ENCODE measurements at regions not wholly inside any gene's neighbourhood (a gene's known extent, or its start where the extent isn't known, plus 50 kb on each side); places are given as distances from the start of the nearest gene placed in this dataset.

DNA sequence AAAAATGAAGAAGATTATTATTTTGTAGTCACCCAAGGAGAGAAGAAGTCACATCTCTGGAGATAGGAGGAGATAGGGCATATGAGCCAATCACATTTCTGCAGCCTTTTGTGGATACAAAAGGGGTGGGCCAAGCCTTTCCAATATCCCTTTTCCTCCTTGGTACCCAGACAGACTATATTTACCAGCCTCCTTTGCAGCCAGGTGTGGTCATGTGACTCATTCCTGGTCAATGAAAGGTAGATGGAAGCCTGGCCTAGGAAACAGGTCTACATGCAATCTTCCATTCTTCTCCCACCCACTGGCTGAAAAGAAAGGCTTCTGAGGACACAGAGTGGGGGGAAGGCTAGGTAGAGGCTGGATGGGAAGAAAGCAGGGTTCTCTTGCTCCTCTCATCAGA lies 58.1 kb upstream of the ERG start:
- intact Hi-C loops (cut with micrococcal nuclease; ENCODE audit: unreplicated experiment) = no loop called here
- Histone ChIP-seq H3K4me2 (ENCODE audit: low read length) (no peak overlapping the region), H2AFZ (ENCODE audit: low read length) (no peak overlapping the region), H3K9me3 (ENCODE audit: low read length) (no peaks in the 10 kb centered on the region), H4K20me1 (ENCODE audit: insufficient read depth, low read length) (no peaks in the 10 kb centered on the region), H3K36me3 (ENCODE audit: insufficient read depth, low read length) (no peaks in the 10 kb centered on the region), H3K79me2 (ENCODE audit: insufficient read depth, low read depth, low read length) (no peaks in the 10 kb centered on the region), H3K9me2 (ENCODE audit: insufficient read depth, low read length) (no peaks in the 10 kb centered on the region), H3K4me3 (ENCODE audit: low read depth, low read length, poor library complexity, severe bottlenecking) (no peak overlapping the region), H3K27ac (ENCODE audit: low read depth, low read length, poor library complexity, severe bottlenecking) (no peak overlapping the region), H3K4me1 (ENCODE audit: insufficient read depth, low read length, poor library complexity, severe bottlenecking) (no peaks in the 10 kb centered on the region)
- TF ChIP-seq EZH2phosphoT487 (IDR thresholded peaks at IDR 0.05; ENCODE audit: borderline replicate concordance, low read depth, low read length) = no peak
- TF ChIP-seq, protein P1, sequence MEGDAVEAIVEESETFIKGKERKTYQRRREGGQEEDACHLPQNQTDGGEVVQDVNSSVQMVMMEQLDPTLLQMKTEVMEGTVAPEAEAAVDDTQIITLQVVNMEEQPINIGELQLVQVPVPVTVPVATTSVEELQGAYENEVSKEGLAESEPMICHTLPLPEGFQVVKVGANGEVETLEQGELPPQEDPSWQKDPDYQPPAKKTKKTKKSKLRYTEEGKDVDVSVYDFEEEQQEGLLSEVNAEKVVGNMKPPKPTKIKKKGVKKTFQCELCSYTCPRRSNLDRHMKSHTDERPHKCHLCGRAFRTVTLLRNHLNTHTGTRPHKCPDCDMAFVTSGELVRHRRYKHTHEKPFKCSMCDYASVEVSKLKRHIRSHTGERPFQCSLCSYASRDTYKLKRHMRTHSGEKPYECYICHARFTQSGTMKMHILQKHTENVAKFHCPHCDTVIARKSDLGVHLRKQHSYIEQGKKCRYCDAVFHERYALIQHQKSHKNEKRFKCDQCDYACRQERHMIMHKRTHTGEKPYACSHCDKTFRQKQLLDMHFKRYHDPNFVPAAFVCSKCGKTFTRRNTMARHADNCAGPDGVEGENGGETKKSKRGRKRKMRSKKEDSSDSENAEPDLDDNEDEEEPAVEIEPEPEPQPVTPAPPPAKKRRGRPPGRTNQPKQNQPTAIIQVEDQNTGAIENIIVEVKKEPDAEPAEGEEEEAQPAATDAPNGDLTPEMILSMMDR (conservative IDR thresholded peaks at IDR 0.05; ENCODE audit: low read length) = no peak
- ChIA-PET POLR2A (no interaction called here), CTCF (ENCODE audit: unreplicated experiment) (no interaction called here)
- BruUV-seq (replicated peaks) = no TSS peak
- DNase-seq (ENCODE audit: low spot score) = no peak

DNA sequence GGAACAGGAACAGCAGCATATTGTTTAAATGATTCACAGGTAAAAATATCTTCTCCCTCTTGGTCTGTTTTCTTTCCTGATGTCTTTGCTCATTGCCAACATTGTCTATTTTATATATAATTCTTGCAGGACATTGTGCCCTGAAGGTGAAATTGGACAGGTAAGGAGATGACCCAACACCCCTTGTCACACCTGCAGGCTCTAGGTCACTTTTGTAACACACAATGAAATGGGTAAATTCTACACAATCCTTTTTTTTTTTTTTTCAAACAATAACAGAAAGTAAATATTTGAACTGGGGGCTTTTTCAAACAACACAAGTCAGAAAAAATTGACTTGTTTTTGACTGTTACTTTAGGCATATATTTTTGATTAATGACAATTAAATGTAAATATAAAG lies 62.9 kb upstream of the ERG start:
- intact Hi-C loops (cut with micrococcal nuclease; ENCODE audit: unreplicated experiment) = no loop called here
- H3K27ac ChIP-seq (ENCODE audit: low read depth, low read length, poor library complexity, severe bottlenecking) = no peak overlapping the region
- H3K9me2 ChIP-seq (ENCODE audit: insufficient read depth, low read length) = no peaks in the 10 kb centered on the region
- ChIA-PET CTCF (ENCODE audit: unreplicated experiment) (no interaction called here), POLR2A (no interaction called here)
- no peaks in the 10 kb centered on the region for H3K9me3 ChIP-seq (ENCODE audit: low read length)
- TF ChIP-seq EZH2phosphoT487 (IDR thresholded peaks at IDR 0.05; ENCODE audit: borderline replicate concordance, low read depth, low read length) = no peak
- TF ChIP-seq, protein P1 (conservative IDR thresholded peaks at IDR 0.05; ENCODE audit: low read length) = no peak
- no TSS peak for BruUV-seq (replicated peaks)
- no peak overlapping the region for H3K4me3 ChIP-seq (ENCODE audit: low read depth, low read length, poor library complexity, severe bottlenecking)
- no peak for DNase-seq (ENCODE audit: low spot score)
- no peaks in the 10 kb centered on the region for H3K4me1 ChIP-seq (ENCODE audit: insufficient read depth, low read length, poor library complexity, severe bottlenecking)
- H4K20me1 ChIP-seq (ENCODE audit: insufficient read depth, low read length) = no peaks in the 10 kb centered on the region
- no peak overlapping the region for H2AFZ ChIP-seq (ENCODE audit: low read length)
- H3K36me3 ChIP-seq (ENCODE audit: insufficient read depth, low read length) = no peaks in the 10 kb centered on the region
- no peak overlapping the region for H3K4me2 ChIP-seq (ENCODE audit: low read length)
- no peaks in the 10 kb centered on the region for H3K79me2 ChIP-seq (ENCODE audit: insufficient read depth, low read depth, low read length)

DNA sequence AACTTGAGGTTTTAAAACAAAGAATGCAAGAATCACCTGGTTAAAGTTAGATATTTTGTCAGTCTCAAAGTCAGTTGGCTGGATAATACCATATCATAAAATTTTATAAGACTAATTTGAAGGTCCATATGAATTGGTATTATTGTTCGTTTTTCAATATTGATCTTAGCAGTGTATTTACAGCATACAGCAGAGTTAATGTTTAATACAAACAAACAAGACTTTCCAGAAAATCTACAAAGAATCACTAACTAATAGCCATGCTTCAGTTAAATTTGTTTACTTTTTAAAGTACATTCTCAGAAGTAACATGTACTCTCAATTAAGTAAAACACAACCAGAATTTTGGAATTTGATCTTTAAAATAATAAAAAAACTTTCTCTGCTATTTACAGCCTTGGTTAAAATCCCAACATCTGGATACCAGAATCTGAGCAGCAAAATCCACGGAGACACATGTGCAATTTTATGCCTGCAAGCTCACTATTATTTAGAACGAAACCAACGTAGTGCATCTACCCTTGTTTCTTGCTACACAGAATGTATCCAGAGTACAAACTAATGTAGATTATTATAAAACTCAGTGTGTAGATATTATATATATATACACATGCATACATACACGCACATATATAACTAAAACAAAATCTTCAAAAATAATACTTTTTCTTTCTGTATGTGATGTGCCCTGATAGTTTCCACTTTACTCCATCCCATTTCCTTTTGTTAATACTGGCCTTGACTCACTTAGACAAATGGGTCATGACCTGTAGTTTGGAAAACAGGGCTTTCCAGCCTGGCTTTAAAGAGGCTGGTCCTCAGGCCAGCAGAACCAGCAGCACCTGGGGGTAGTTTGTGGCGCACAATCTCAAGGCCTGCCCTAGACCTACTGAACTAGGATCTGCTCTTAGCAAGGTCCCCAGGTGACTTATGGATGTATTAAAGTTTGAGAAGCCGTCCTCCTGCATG lies 63.6 kb upstream of the ERG start:
- Histone ChIP-seq H2AFZ (ENCODE audit: low read length) (no peak overlapping the region), H3K36me3 (ENCODE audit: insufficient read depth, low read length) (no peaks in the 10 kb centered on the region), H3K4me3 (ENCODE audit: low read depth, low read length, poor library complexity, severe bottlenecking) (no peak overlapping the region), H3K4me1 (ENCODE audit: insufficient read depth, low read length, poor library complexity, severe bottlenecking) (no peaks in the 10 kb centered on the region), H3K27ac (ENCODE audit: low read depth, low read length, poor library complexity, severe bottlenecking) (no peak overlapping the region), H3K4me2 (ENCODE audit: low read length) (no peak overlapping the region), H3K9me2 (ENCODE audit: insufficient read depth, low read length) (no peaks in the 10 kb centered on the region), H3K79me2 (ENCODE audit: insufficient read depth, low read depth, low read length) (no peaks in the 10 kb centered on the region), H4K20me1 (ENCODE audit: insufficient read depth, low read length) (no peaks in the 10 kb centered on the region), H3K9me3 (ENCODE audit: low read length) (no peaks in the 10 kb centered on the region)
- intact Hi-C loops (cut with micrococcal nuclease; ENCODE audit: unreplicated experiment) = no loop called here
- no peak for TF ChIP-seq EZH2phosphoT487 (IDR thresholded peaks at IDR 0.05; ENCODE audit: borderline replicate concordance, low read depth, low read length)
- ChIA-PET POLR2A (interaction anchor here (0.6 kb wide), 1 partner anchor 84 kb away, joined by 3 read pairs; no protein-coding TSS in a partner anchor), CTCF (ENCODE audit: unreplicated experiment) (no interaction called here)
- DNase-seq (ENCODE audit: low spot score) = no peak
- no TSS peak for BruUV-seq (replicated peaks)
